ENCODE measurements at regions not wholly inside any gene's neighbourhood (a gene's known extent, or its start where the extent isn't known, plus 50 kb on each side); places are given as distances from the start of the nearest gene placed in this dataset.

GRCh38 chrX:42107495-42108488, 184.4 kb upstream of the CASK start:
- no peak overlapping the region for H3K27ac ChIP-seq (ENCODE audit: low read depth, low read length)
- no peaks in the 10 kb centered on the region for H3K9me2 ChIP-seq (replicated peaks; ENCODE audit: insufficient read depth, low read length)
- no peaks in the 10 kb centered on the region for H3K79me2 ChIP-seq (ENCODE audit: insufficient read depth, low read length)
- no peaks in the 10 kb centered on the region for H3F3A ChIP-seq (ENCODE audit: insufficient read depth)
- no peak overlapping the region for H2AFZ ChIP-seq (ENCODE audit: low read depth, low read length, severe bottlenecking)
- H3K9me3 ChIP-seq (ENCODE audit: insufficient read depth, low read length), result no peaks in the 10 kb centered on the region
- H3K4me3 ChIP-seq (ENCODE audit: insufficient read depth, low read length, poor library complexity, severe bottlenecking), result no peak overlapping the region
- no peak for TF ChIP-seq EZH2phosphoT487 (conservative IDR thresholded peaks at IDR 0.05; ENCODE audit: low read length)
- TF ChIP-seq CTCF (IDR thresholded peaks at IDR 0.05; ENCODE audit: insufficient read depth, low read length, poor library complexity, severe bottlenecking), result no peak
- H3K27me3 ChIP-seq (ENCODE audit: low read length), result no peaks in the 10 kb centered on the region
- H3K4me2 ChIP-seq (ENCODE audit: low read depth, low read length, poor library complexity, severe bottlenecking), result no peak overlapping the region
- no peak overlapping the region for H3K9ac ChIP-seq (ENCODE audit: low read length)
- no peaks in the 10 kb centered on the region for H3K36me3 ChIP-seq (ENCODE audit: low read length)
- no peaks in the 10 kb centered on the region for H4K20me1 ChIP-seq (ENCODE audit: low read depth, low read length)

GRCh38 chrX:42106556-42106955, 183.2 kb upstream of the CASK start:
- Histone ChIP-seq H3K9me2 (replicated peaks; ENCODE audit: insufficient read depth, low read length) (no peaks in the 10 kb centered on the region), H3K27ac (ENCODE audit: low read depth, low read length) (no peak overlapping the region), H4K20me1 (ENCODE audit: low read depth, low read length) (no peaks in the 10 kb centered on the region), H3K36me3 (ENCODE audit: low read length) (no peaks in the 10 kb centered on the region), H3K27me3 (ENCODE audit: low read length) (no peaks in the 10 kb centered on the region), H3K79me2 (ENCODE audit: insufficient read depth, low read length) (no peaks in the 10 kb centered on the region), H3F3A (ENCODE audit: insufficient read depth) (no peaks in the 10 kb centered on the region), H3K4me3 (ENCODE audit: insufficient read depth, low read length, poor library complexity, severe bottlenecking) (no peak overlapping the region), H2AFZ (ENCODE audit: low read depth, low read length, severe bottlenecking) (no peak overlapping the region), H3K9ac (ENCODE audit: low read length) (no peak overlapping the region), H3K4me2 (ENCODE audit: low read depth, low read length, poor library complexity, severe bottlenecking) (no peak overlapping the region), H3K9me3 (ENCODE audit: insufficient read depth, low read length) (no peaks in the 10 kb centered on the region)
- TF ChIP-seq EZH2phosphoT487 (conservative IDR thresholded peaks at IDR 0.05; ENCODE audit: low read length) (no peak), CTCF (IDR thresholded peaks at IDR 0.05; ENCODE audit: insufficient read depth, low read length, poor library complexity, severe bottlenecking) (no peak)

GRCh38 chrX:42102586-42103282, 179.4 kb upstream of the CASK start:
- no peak overlapping the region for H2AFZ ChIP-seq (ENCODE audit: low read depth, low read length, severe bottlenecking)
- no peaks in the 10 kb centered on the region for H3K27me3 ChIP-seq (ENCODE audit: low read length)
- TF ChIP-seq EZH2phosphoT487 (conservative IDR thresholded peaks at IDR 0.05; ENCODE audit: low read length) (no peak), CTCF (IDR thresholded peaks at IDR 0.05; ENCODE audit: insufficient read depth, low read length, poor library complexity, severe bottlenecking) (no peak)
- H3K27ac ChIP-seq (ENCODE audit: low read depth, low read length), result no peak overlapping the region
- no peaks in the 10 kb centered on the region for H3K79me2 ChIP-seq (ENCODE audit: insufficient read depth, low read length)
- H3K4me3 ChIP-seq (ENCODE audit: insufficient read depth, low read length, poor library complexity, severe bottlenecking), result no peak overlapping the region
- H3K4me2 ChIP-seq (ENCODE audit: low read depth, low read length, poor library complexity, severe bottlenecking), result no peak overlapping the region
- no peaks in the 10 kb centered on the region for H3K9me3 ChIP-seq (ENCODE audit: insufficient read depth, low read length)
- no peaks in the 10 kb centered on the region for H3K9me2 ChIP-seq (replicated peaks; ENCODE audit: insufficient read depth, low read length)
- H4K20me1 ChIP-seq (ENCODE audit: low read depth, low read length), result no peaks in the 10 kb centered on the region
- no peak overlapping the region for H3K9ac ChIP-seq (ENCODE audit: low read length)
- H3F3A ChIP-seq (ENCODE audit: insufficient read depth), result no peaks in the 10 kb centered on the region
- no peaks in the 10 kb centered on the region for H3K36me3 ChIP-seq (ENCODE audit: low read length)

Measured in SU-DHL-6 (cell line).